ENCODE measurements at regions not wholly inside any gene's neighbourhood (a gene's known extent, or its start where the extent isn't known, plus 50 kb on each side); places are given as distances from the start of the nearest gene placed in this dataset.

GRCh38 chr6:168892031-168892430 lies 361.6 kb downstream of the THBS2 start:
- DNase-seq (ENCODE audit: low spot score in 2 of 2): no peak
- Histone ChIP-seq H3K27ac (no peak overlapping the region), H3K4me3 (no peak overlapping the region), H3K9me3 (peaks cover 0 to 1% (median 0%) of the 10 kb centered on the region in 4 donors), H3K4me1 (peaks cover 0 to 12% (median 0%) of the 10 kb centered on the region in 4 donors), H3K27me3 (no peaks in the 10 kb centered on the region), H3K36me3 (no peaks in the 10 kb centered on the region)
- no peak for TF ChIP-seq EP300 (IDR thresholded peaks at IDR 0.05)
- no peak for TF ChIP-seq POLR2A (IDR thresholded peaks at IDR 0.05)
- no peak for TF ChIP-seq CTCF (IDR thresholded peaks at IDR 0.05)
- WGBS, 2 donors: 49 to 83% methylated on average over 3 to 4 of the region's 5 CpGs

- H3K27me3 ChIP-seq: peaks cover 0 to 4% of the 10 kb centered on the region in 2 donors
- H3K4me1 ChIP-seq: peaks cover 0 to 12% (median 0%) of the 10 kb centered on the region in 4 donors
- no peak overlapping the region for H3K27ac ChIP-seq
- WGBS, 2 donors: 69 to 70% methylated on average over 3 of the region's 3 CpGs
- H3K9me3 ChIP-seq: no peaks in the 10 kb centered on the region
- DNase-seq (ENCODE audit: low spot score in 2 of 2): no peak
- no peak overlapping the region for H3K4me3 ChIP-seq
- no peak for TF ChIP-seq EP300 (IDR thresholded peaks at IDR 0.05)
- no peak for TF ChIP-seq POLR2A (IDR thresholded peaks at IDR 0.05)
- TF ChIP-seq CTCF (IDR thresholded peaks at IDR 0.05): no peak
- no peaks in the 10 kb centered on the region for H3K36me3 ChIP-seq
These were observed 362.7 kb downstream of the THBS2 start for GRCh38 chr6:168890981-168891365.

- Histone ChIP-seq H3K4me3 (no peak overlapping the region), H3K36me3 (no peaks in the 10 kb centered on the region), H3K9me3 (no peaks in the 10 kb centered on the region), H3K27me3 (peaks cover 0 to 6% of the 10 kb centered on the region in 2 donors), H3K4me1 (peaks cover 0 to 8% (median 0%) of the 10 kb centered on the region in 4 donors), H3K27ac (no peak overlapping the region)
- WGBS, 2 donors: 73 to 75% methylated on average over 25 of the region's 26 CpGs
- TF ChIP-seq CTCF (IDR thresholded peaks at IDR 0.05) (no peak), POLR2A (IDR thresholded peaks at IDR 0.05) (no peak), EP300 (IDR thresholded peaks at IDR 0.05) (no peak)
- no peak for DNase-seq (ENCODE audit: low spot score in 2 of 2)
These were observed 363.2 kb downstream of the THBS2 start for GRCh38 chr6:168890306-168890980.

- H3K27me3 ChIP-seq: peaks cover 0 to 12% of the 10 kb centered on the region in 2 donors
- H3K36me3 ChIP-seq: no peaks in the 10 kb centered on the region
- no peak for TF ChIP-seq POLR2A (IDR thresholded peaks at IDR 0.05)
- no peak for TF ChIP-seq CTCF (IDR thresholded peaks at IDR 0.05)
- TF ChIP-seq EP300 (IDR thresholded peaks at IDR 0.05): no peak
- WGBS, 2 donors: 93 to 94% methylated on average over 18 of the region's 18 CpGs
- H3K4me1 ChIP-seq: peaks cover 0 to 11% (median 0%) of the 10 kb centered on the region in 4 donors
- H3K9me3 ChIP-seq: no peaks in the 10 kb centered on the region
- no peak overlapping the region for H3K27ac ChIP-seq
- no peak overlapping the region for H3K4me3 ChIP-seq
- DNase-seq (ENCODE audit: low spot score in 2 of 2): no peak
These were observed 364.8 kb downstream of the THBS2 start for GRCh38 chr6:168888786-168889345.

GRCh38 chr6:168888102-168888501 lies 365.5 kb downstream of the THBS2 start:
- no peak for TF ChIP-seq POLR2A (IDR thresholded peaks at IDR 0.05)
- no peak for TF ChIP-seq CTCF (IDR thresholded peaks at IDR 0.05)
- no peak for TF ChIP-seq EP300 (IDR thresholded peaks at IDR 0.05)
- Histone ChIP-seq H3K4me1 (peaks cover 0 to 11% (median 0%) of the 10 kb centered on the region in 4 donors), H3K9me3 (no peaks in the 10 kb centered on the region), H3K36me3 (no peaks in the 10 kb centered on the region), H3K27ac (no peak overlapping the region), H3K4me3 (no peak overlapping the region), H3K27me3 (peaks cover 0 to 12% of the 10 kb centered on the region in 2 donors)
- DNase-seq (ENCODE audit: low spot score in 2 of 2): no peak
- 88 to 92% methylated on average over 11 of the region's 11 CpGs for WGBS, 2 donors

All from tibial nerve (tissue), 4 donors.